ENCODE measurements at regions not wholly inside any gene's neighbourhood (a gene's known extent, or its start where the extent isn't known, plus 50 kb on each side); places are given as distances from the start of the nearest gene placed in this dataset.
"Not testable (repeated sequence)": the region's sequence is repeated elsewhere in the genome, so short reads cannot be mapped to it uniquely, and the experiment has no call there.

DNA sequence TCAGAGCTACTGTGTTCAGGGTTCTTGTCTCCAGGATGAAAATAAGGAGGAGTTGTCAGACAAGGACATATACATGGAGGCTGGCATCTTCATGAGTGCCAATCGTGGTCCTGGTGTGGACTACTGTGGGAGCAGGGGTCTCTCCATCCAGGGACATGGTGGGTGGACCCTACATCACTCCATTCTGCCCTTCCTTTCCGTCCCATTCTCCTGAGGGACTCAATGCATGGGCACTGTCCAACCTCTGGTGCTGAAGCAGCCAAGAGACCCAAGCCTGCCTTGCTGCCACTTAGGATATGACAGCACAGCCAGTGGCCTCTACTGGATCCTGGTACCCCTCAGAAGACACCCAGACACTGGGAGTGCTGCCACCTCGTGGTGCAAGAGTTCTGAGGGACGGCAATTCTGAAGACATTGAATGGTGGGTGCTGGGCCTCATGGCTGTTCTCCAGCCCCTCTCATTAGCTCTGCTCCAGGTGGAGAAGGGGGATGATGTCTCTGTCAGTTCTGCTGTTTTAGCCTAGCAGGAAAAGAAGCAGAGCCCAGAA lies 818.9 kb downstream of the FOXD4L5 start:
- TF ChIP-seq, protein P1, sequence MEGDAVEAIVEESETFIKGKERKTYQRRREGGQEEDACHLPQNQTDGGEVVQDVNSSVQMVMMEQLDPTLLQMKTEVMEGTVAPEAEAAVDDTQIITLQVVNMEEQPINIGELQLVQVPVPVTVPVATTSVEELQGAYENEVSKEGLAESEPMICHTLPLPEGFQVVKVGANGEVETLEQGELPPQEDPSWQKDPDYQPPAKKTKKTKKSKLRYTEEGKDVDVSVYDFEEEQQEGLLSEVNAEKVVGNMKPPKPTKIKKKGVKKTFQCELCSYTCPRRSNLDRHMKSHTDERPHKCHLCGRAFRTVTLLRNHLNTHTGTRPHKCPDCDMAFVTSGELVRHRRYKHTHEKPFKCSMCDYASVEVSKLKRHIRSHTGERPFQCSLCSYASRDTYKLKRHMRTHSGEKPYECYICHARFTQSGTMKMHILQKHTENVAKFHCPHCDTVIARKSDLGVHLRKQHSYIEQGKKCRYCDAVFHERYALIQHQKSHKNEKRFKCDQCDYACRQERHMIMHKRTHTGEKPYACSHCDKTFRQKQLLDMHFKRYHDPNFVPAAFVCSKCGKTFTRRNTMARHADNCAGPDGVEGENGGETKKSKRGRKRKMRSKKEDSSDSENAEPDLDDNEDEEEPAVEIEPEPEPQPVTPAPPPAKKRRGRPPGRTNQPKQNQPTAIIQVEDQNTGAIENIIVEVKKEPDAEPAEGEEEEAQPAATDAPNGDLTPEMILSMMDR (IDR thresholded peaks at IDR 0.05), result not testable (repeated sequence)
- TF ChIP-seq, protein P2, sequence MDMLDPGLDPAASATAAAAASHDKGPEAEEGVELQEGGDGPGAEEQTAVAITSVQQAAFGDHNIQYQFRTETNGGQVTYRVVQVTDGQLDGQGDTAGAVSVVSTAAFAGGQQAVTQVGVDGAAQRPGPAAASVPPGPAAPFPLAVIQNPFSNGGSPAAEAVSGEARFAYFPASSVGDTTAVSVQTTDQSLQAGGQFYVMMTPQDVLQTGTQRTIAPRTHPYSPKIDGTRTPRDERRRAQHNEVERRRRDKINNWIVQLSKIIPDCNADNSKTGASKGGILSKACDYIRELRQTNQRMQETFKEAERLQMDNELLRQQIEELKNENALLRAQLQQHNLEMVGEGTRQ (IDR thresholded peaks at IDR 0.05), result not testable (repeated sequence)
- not testable (repeated sequence) for TF ChIP-seq CEBPB (IDR thresholded peaks at IDR 0.05)

Data from A549 (cell line).